NCI-H510A treated with DMSO at 0.1 percent for 48 hours (cell line): ENCODE measurements at regions not wholly inside any gene's neighbourhood (a gene's known extent, or its start where the extent isn't known, plus 50 kb on each side); places are given as distances from the start of the nearest gene placed in this dataset.
"Not testable (repeated sequence)": the region's sequence is repeated elsewhere in the genome, so short reads cannot be mapped to it uniquely, and the experiment has no call there.

Experiments used
- DNase-seq: peaks from one replicate; lab custom pipeline; 2025; lab: John Stamatoyannopoulos, UW

DNA sequence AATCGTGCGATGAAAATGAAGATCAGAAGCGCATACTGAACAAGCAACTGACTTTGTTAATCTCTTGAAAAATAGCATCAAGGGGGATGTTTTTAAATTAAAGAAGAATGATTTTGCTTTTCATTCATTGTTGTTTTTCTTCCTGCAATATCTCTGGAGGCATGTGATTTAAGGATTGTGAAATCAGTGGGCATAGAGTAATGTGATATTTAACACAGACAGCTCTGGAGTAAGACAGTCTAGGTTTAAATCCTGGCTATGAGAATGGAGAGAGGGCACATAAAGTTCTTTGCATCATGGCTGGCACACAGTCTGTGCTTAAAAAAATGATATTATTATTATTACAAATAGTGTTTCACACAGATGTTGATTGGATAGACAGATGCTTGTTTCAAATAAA is 243.1 kb upstream of the NBEA start:
- no peak for DNase-seq

DNA sequence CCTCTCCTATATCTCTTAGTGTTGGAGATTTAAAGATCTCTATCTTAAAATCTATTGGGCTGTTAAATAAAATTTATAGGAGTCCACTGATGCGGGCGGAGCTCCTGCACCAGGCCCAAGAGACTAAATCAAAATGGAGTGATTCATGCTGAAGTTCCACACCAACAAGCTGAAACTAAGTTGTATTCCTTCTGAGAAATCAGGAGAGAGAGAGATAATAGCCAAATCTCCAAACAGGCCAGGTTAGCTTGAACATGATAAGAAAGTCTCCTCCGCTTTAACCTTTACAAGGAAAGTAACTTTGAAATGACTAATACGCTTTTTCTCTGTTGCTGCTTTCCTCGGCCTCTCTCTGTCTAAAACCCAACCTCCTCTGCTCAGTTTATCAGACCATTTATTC is 241.9 kb upstream of the NBEA start:
- DNase-seq = no peak

GRCh38 chr13:34701919-34702318 is 240.2 kb upstream of the NBEA start:
- DNase-seq = no peak

- DNase-seq = no peak
Measured at GRCh38 chr13:34708566-34709313, 233.3 kb upstream of the NBEA start.

- peak; percentile 3 for DNase-seq
Measured at GRCh38 chr13:34719060-34719875, 222.8 kb upstream of the NBEA start.

- DNase-seq = no peak
Measured at GRCh38 chr13:34720618-34721017, 221.5 kb upstream of the NBEA start.

- DNase-seq = peak; percentile 25
Measured at GRCh38 chr13:34721631-34722595, 220.2 kb upstream of the NBEA start.

- DNase-seq = no peak
Measured at GRCh38 chr13:34722922-34723321, 219.1 kb upstream of the NBEA start.

- DNase-seq = peak; percentile 40
Measured at GRCh38 chr13:34730961-34731360, 211.1 kb upstream of the NBEA start.

DNA sequence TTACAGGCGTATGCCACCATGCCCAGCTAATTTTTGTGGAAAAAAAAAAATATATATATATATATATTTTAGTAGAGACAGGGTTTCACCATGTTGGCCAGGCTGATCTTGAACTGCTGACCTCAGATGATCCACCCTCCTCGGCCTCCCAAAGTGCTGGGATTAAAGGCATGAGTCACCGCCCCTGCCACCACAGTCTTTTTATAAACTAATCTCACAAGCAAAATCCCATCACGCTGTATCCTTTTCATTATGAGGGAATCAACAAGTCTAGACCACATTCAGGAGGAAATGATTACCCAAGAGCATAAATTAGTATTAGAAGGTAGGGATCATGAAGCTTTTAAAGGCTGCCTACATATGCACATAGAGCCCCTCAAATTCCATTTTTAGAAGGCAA is 210.6 kb upstream of the NBEA start:
- DNase-seq = no peak

- DNase-seq = no peak
Measured at GRCh38 chr13:34733721-34734120, 208.3 kb upstream of the NBEA start.

DNA sequence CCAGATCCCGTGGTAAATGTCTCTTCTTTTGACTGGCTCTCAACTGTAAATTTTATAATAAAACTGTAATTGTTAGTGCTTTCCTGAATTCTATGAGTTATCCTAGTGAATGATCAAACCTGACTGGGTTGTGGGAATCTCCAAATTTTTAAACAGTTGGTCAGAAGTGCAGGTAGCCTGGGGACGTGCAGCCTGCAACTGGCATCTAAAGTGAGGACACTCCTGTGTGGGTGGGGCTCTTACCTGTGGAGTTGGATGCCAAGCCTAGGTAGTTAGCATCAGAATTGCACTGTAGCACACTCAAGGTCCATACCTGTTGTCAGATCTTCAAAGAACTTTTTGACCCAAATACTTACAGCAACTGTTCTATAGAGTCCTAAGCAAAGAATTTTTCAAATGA is 207.1 kb upstream of the NBEA start:
- DNase-seq = no peak

GRCh38 chr13:34738254-34738992 is 203.6 kb upstream of the NBEA start:
- DNase-seq = no peak

DNA sequence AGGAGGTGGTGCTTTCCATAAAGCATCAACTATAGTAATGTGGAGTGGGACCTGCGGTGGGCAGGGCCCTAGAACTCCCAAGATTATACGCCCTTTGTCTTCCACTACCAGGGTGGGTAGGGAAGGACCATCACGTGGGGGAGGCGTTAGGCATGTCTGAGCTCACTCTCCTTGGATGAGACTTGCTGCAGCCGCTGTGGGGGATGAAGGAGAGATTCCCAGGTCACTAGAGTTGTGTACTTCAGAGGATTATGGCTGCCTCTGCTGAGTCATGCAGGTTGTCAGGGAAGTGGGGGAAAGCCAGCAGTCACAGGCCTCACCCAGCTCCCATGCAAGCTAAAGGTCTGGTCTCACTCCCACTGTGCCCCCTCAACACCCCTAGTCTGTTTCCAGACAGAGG is 195.0 kb upstream of the NBEA start:
- not testable (repeated sequence) for DNase-seq

GRCh38 chr13:34747507-34747906 is 194.6 kb upstream of the NBEA start:
- DNase-seq = no peak

DNA sequence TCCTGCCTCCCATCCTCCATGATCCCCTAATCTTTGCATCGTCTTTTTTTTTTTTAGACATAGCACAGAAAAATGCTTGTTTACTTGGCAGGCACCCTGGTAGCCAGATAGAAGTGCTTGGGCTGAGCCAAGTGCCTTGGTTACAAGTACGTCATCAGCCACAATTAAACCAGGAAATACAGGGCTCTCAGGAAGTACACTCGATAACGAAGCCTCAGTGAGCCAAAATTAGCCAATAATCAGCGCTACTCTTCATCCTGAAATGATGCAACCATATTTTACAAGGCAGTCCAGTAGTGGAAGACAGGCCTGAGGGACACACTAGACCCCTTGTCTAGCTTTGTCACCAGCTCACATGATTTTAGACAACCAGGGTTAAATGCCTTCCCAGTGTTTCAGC is 194.0 kb upstream of the NBEA start:
- peak; percentile 71 for DNase-seq

DNA sequence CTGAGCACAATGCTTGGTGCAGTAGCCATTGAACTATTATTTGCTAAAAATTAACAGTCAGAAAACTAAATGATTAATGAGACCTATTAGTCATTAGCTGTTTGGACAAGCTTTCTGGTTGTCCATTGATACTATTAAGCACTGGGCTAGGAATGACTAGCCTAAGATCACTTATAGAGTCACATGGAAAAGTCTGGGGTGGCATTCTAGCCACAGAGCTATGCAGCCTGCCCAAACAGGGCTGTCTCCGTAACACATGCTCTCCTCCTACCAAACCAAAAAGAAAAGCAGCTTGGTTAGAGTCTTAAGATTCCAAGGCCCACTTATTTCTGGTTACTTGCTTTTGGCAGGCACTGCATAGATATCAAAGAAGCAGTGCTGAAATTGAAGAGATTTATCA is 193.5 kb upstream of the NBEA start:
- DNase-seq = no peak

DNA sequence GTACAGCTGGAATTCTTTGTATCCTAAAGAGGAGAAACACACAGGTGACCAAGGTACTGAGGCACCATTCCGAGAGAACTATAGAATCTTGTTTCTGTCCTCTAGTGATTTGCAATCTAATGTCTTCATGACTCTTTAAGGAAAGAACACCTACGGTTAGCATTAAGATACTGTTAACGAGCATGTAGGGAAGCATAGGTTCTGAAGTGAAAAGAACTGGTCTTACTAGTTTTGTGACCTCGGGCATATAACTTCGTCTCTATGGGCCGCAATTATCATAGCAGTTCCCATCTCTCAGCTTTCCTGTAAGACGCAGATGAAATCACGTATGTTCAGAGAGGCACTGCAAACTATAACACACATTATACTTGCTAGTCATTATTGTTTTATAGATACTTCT is 193.0 kb upstream of the NBEA start:
- peak; percentile 46 for DNase-seq

- peak; percentile 35 for DNase-seq
Measured at GRCh38 chr13:34750078-34750931, 191.8 kb upstream of the NBEA start.

DNA sequence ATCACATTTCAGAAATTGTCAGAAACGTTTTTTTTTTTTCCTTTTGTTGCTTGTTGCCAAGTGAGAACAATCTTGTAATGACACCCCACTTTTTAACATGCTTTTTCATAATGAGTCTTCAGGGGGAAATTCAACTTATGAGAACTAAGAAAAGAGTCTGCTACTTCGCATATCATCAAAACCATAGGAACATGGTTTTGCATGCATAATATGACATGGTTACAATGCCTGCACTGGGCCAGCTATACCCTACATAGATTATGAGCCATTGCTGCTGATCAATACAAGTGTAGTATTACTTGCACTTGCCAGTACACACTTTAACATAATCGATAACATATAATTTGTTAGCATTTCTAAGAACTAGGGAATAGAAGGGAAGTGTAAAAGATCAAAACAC is 191.0 kb upstream of the NBEA start:
- no peak for DNase-seq

GRCh38 chr13:34751492-34751891 is 190.6 kb upstream of the NBEA start:
- DNase-seq = no peak
